ENCODE measurements at regions not wholly inside any gene's neighbourhood (a gene's known extent, or its start where the extent isn't known, plus 50 kb on each side); places are given as distances from the start of the nearest gene placed in this dataset.
"Not testable (repeated sequence)": the region's sequence is repeated elsewhere in the genome, so short reads cannot be mapped to it uniquely, and the experiment has no call there.

GRCh38 chr10:9855451-9855850 is 1162.2 kb upstream of the CELF2 start:
- TF ChIP-seq, protein P1, sequence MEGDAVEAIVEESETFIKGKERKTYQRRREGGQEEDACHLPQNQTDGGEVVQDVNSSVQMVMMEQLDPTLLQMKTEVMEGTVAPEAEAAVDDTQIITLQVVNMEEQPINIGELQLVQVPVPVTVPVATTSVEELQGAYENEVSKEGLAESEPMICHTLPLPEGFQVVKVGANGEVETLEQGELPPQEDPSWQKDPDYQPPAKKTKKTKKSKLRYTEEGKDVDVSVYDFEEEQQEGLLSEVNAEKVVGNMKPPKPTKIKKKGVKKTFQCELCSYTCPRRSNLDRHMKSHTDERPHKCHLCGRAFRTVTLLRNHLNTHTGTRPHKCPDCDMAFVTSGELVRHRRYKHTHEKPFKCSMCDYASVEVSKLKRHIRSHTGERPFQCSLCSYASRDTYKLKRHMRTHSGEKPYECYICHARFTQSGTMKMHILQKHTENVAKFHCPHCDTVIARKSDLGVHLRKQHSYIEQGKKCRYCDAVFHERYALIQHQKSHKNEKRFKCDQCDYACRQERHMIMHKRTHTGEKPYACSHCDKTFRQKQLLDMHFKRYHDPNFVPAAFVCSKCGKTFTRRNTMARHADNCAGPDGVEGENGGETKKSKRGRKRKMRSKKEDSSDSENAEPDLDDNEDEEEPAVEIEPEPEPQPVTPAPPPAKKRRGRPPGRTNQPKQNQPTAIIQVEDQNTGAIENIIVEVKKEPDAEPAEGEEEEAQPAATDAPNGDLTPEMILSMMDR (optimal IDR thresholded peaks at IDR 0.05 in 1 of 3, IDR thresholded peaks at IDR 0.05 in 1 of 3, conservative IDR thresholded peaks at IDR 0.05 in 1 of 3; ENCODE audit: extremely low read depth in 1 of 3, insufficient read depth in 2 of 3, low read length in 3 of 3) = not testable (repeated sequence)
- not testable (repeated sequence) for TF ChIP-seq EZH2 (IDR thresholded peaks at IDR 0.05; ENCODE audit: low read length)
